HEK293 (cell line): ENCODE measurements at regions not wholly inside any gene's neighbourhood (a gene's known extent, or its start where the extent isn't known, plus 50 kb on each side); places are given as distances from the start of the nearest gene placed in this dataset.

Source experiments
- GLIS2 ChIP-seq: fragments of 450-650 bp; formaldehyde crosslinking; IDR thresholded peaks from 2 replicates; pipeline ENCODE4 v1.5.1; 2016; ENCODE audit warnings: missing biosample characterization, missing genetic modification characterization
- ZFP37 ChIP-seq: fragments of 450-650 bp; formaldehyde crosslinking; IDR thresholded peaks from 2 replicates; pipeline ENCODE4 v1.5.1; 2016; ENCODE audit warnings: missing biosample characterization, missing genetic modification characterization
- ZNF274 ChIP-seq, 2 experiments: fragments of 200-500 bp in 1 of 2; fragments of 450-650 bp in 1 of 2; sonication (Bioruptor generic) in 1 of 2; formaldehyde crosslinking in 1 of 2; IDR thresholded peaks; 2 replicates each; pipeline versions ENCODE4 v1.5.1 to v1.6.1; 2014 to 2016; ENCODE audit warnings: borderline replicate concordance in 1 of 2, inconsistent platforms in 1 of 2, low read length in 1 of 2, missing biosample characterization in 1 of 2, missing genetic modification characterization in 1 of 2
- ZNF530 ChIP-seq: fragments of 450-650 bp; formaldehyde crosslinking; IDR thresholded peaks from 2 replicates; pipeline ENCODE4 v1.5.1; 2016; ENCODE audit warnings: low read depth, missing biosample characterization, missing genetic modification characterization
- TF ChIP-seq, protein P1 (sequence below): fragments of 450-650 bp; formaldehyde crosslinking; IDR thresholded peaks from 2 replicates; pipeline ENCODE4 v1.5.1; 2016; ENCODE audit warnings: missing biosample characterization, missing genetic modification characterization

DNA sequence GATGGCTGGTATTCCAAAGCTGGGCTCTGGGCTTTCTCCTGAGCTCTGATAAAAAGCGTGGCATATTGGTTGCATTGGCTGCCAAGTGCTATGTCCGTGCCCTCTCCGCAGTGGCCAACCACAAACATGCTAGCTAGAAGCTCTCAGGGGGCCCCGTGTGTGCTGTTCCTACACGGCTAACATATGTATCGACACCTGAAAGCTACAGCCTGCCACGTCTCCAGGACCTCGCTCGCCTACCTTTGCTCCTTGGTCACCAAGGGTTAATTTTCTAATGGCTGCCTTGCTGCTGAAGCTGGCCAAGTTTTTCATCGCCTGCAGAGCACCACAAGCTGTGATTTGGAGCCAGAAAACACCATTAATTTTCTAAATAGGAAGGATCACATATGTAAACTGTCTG, 888.4 kb downstream of the BCL11A start:
- TF ChIP-seq, protein P1, sequence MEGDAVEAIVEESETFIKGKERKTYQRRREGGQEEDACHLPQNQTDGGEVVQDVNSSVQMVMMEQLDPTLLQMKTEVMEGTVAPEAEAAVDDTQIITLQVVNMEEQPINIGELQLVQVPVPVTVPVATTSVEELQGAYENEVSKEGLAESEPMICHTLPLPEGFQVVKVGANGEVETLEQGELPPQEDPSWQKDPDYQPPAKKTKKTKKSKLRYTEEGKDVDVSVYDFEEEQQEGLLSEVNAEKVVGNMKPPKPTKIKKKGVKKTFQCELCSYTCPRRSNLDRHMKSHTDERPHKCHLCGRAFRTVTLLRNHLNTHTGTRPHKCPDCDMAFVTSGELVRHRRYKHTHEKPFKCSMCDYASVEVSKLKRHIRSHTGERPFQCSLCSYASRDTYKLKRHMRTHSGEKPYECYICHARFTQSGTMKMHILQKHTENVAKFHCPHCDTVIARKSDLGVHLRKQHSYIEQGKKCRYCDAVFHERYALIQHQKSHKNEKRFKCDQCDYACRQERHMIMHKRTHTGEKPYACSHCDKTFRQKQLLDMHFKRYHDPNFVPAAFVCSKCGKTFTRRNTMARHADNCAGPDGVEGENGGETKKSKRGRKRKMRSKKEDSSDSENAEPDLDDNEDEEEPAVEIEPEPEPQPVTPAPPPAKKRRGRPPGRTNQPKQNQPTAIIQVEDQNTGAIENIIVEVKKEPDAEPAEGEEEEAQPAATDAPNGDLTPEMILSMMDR (tag by site-specific recombination) = no peak
- no peak for TF ChIP-seq ZNF530 (tag by site-specific recombination)
- TF ChIP-seq GLIS2 (tag by site-specific recombination) = no peak
- no peak for TF ChIP-seq ZFP37 (tag by site-specific recombination)
- no peak for TF ChIP-seq ZNF274 (IDR thresholded peaks at IDR 0.05; ENCODE audit: low read length)
- no peak for TF ChIP-seq ZNF274 (tag by site-specific recombination; IDR thresholded peaks at IDR 0.05; ENCODE audit: borderline replicate concordance)
